Left lung (tissue), 4 donors: ENCODE measurements at regions not wholly inside any gene's neighbourhood (a gene's known extent, or its start where the extent isn't known, plus 50 kb on each side); places are given as distances from the start of the nearest gene placed in this dataset.

Experiments
- ATAC-seq: fragments of 200-7000 bp; cut with Tn5 transposase; one replicate; pipeline ENCODE4 v1.9.1; 2020; ENCODE audit warnings: moderate library complexity
- DNase-seq, 4 donors: peaks; one replicate each; pipeline ENCODE4 v3.0.0-alpha.2; 2013 to 2020
- H3K27ac ChIP-seq, 2 donors: fragments of 200-600 bp; sonication (generic) in 1 of 2; one replicate each; pipeline versions ENCODE4 v1.5.0 to v1.8.0; 2020 to 2021
- H3K27me3 ChIP-seq, 2 donors: fragments of 200-600 bp; sonication (generic) in 1 of 2; one replicate each; pipeline versions ENCODE4 v1.5.0 to v1.8.0; 2020 to 2021
- H3K36me3 ChIP-seq, 2 donors: fragments of 200-600 bp; sonication (generic) in 1 of 2; one replicate each; pipeline versions ENCODE4 v1.5.0 to v1.8.0; 2020 to 2021
- H3K4me1 ChIP-seq, 2 donors: fragments of 200-600 bp; one replicate each; pipeline ENCODE4 v1.8.0; 2021
- H3K4me3 ChIP-seq, 2 donors: fragments of 200-600 bp; sonication (generic) in 1 of 2; one replicate each; pipeline versions ENCODE4 v1.5.0 to v1.8.0; 2020 to 2021; ENCODE audit warnings: mild to moderate bottlenecking in 1 of 2
- H3K9me3 ChIP-seq, 2 donors: fragments of 200-600 bp; sonication (generic) in 1 of 2; one replicate each; pipeline versions ENCODE4 v1.5.0 to v1.8.0; 2020 to 2021
- intact Hi-C, 2 donors: fragments of 100-400 bp; cut with DNase I; formaldehyde crosslinking; loops; one replicate each; pipeline versions ENCODE4 v1.11.2 to v1.14.2; 2022
- TF ChIP-seq, protein P1 (sequence below), 2 donors: fragments of 200-600 bp; sonication (generic) in 1 of 2; IDR thresholded peaks; one replicate each; pipeline versions ENCODE4 v1.5.0 to v1.8.0; 2021; ENCODE audit warnings: antibody characterized with exemption in 2 of 2
- donor health status: DM: no; HTN: yes; CAD: no.
- donor health status: DM: no; HTN: no; CAD: no.

DNA sequence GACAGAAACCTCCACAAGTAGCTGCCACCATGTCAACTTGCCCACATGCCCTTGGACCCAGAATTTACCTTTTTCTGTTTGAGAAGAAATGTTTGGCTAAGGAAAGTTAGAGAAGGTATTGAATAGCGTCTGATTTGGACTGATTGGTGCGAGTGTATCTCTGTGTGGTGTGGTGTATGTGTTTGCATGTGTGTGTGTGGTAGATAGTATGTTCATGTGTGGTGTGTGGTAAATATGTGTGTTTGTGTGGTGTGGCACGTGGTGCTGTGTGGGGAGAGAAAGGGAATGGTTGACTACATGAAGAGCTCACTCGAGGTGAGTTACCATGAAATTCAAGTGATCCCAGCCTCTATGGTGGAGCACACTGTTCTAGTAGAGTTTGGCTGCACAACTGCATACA lies 360.8 kb upstream of the SPHKAP start:
- no peaks in the 10 kb centered on the region for H3K36me3 ChIP-seq
- H3K4me1 ChIP-seq: no peaks in the 10 kb centered on the region
- H3K27ac ChIP-seq: no peak overlapping the region
- no peak for DNase-seq
- TF ChIP-seq, protein P1, sequence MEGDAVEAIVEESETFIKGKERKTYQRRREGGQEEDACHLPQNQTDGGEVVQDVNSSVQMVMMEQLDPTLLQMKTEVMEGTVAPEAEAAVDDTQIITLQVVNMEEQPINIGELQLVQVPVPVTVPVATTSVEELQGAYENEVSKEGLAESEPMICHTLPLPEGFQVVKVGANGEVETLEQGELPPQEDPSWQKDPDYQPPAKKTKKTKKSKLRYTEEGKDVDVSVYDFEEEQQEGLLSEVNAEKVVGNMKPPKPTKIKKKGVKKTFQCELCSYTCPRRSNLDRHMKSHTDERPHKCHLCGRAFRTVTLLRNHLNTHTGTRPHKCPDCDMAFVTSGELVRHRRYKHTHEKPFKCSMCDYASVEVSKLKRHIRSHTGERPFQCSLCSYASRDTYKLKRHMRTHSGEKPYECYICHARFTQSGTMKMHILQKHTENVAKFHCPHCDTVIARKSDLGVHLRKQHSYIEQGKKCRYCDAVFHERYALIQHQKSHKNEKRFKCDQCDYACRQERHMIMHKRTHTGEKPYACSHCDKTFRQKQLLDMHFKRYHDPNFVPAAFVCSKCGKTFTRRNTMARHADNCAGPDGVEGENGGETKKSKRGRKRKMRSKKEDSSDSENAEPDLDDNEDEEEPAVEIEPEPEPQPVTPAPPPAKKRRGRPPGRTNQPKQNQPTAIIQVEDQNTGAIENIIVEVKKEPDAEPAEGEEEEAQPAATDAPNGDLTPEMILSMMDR (IDR thresholded peaks at IDR 0.05): no peak
- H3K27me3 ChIP-seq: no peaks in the 10 kb centered on the region
- intact Hi-C loops: no loop called here
- no peak overlapping the region for H3K4me3 ChIP-seq
- peaks cover 0 to 19% of the 10 kb centered on the region in 2 donors for H3K9me3 ChIP-seq
- no peak for ATAC-seq

DNA sequence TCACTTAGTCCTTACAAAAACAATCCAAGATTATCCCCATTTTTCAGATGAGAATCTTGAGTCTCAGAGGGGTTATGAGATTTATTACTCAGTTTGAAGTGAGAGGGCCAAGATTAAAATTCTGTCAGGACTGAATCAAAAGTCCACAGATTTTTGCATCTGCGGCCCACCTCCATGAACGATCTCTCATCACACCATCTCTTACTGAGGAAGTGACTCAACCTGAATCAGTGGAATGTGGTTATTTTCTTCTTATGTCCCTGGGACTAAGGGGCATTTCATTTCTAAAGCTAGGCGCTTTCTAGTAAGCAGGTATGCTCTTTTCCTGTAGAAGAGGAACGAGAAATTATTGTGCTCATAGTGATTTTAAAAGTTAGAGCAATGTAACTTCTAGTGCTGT lies 360.3 kb upstream of the SPHKAP start:
- TF ChIP-seq, protein P1 (IDR thresholded peaks at IDR 0.05): no peak
- no peak overlapping the region for H3K4me3 ChIP-seq
- ATAC-seq (no peak), DNase-seq (no peak)
- no peak overlapping the region for H3K27ac ChIP-seq
- H3K27me3 ChIP-seq: no peaks in the 10 kb centered on the region
- H3K36me3 ChIP-seq: no peaks in the 10 kb centered on the region
- intact Hi-C loops: no loop called here
- peaks cover 0 to 21% of the 10 kb centered on the region in 2 donors for H3K9me3 ChIP-seq
- no peaks in the 10 kb centered on the region for H3K4me1 ChIP-seq

DNA sequence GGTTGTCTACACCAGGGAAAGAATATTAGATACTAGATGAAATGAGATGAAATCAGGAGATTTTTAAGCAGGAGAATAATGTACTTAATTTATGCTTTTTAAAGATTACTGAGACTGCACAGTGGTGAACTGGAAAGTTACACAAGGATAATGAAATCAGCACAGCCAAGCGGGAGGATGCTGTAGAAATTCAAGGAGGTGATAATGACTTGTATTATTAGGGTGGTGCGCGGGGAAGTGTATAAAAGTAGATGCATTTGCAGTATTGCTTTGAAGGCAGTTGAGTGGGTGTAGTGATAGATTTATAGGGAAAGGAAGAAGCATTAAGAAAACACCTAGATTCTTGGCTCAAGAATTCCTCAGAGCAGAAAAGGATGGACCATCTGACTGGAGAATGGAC lies 359.5 kb upstream of the SPHKAP start:
- H3K4me3 ChIP-seq: no peak overlapping the region
- DNase-seq (no peak), ATAC-seq (no peak)
- H3K27me3 ChIP-seq: no peaks in the 10 kb centered on the region
- intact Hi-C loops: no loop called here
- TF ChIP-seq, protein P1 (IDR thresholded peaks at IDR 0.05): no peak
- H3K36me3 ChIP-seq: no peaks in the 10 kb centered on the region
- H3K4me1 ChIP-seq: no peaks in the 10 kb centered on the region
- H3K27ac ChIP-seq: no peak overlapping the region
- peaks cover 0 to 21% of the 10 kb centered on the region in 2 donors for H3K9me3 ChIP-seq

DNA sequence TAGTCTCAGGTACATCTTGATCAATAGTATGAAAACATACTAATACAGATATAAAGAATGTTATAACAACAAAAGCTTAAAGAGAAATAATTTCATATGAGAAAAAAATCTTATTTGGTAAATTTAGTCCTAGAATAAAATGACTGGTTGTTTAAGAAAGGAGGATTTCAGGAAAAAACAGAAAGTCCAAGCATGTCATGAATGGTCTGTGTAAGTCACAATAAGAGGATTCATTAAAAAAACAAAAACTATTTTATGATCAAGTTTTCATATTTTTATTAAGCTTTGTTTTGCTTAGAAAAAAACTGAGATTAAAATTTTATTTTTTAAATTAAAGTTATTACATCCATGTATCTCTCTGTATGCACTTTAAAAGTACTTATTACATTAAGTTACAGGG lies 353.9 kb upstream of the SPHKAP start:
- no peak for ATAC-seq
- Histone ChIP-seq H3K27ac (no peak overlapping the region), H3K36me3 (no peaks in the 10 kb centered on the region), H3K27me3 (no peaks in the 10 kb centered on the region), H3K9me3 (peaks cover 0 to 49% of the 10 kb centered on the region in 2 donors), H3K4me3 (no peak overlapping the region), H3K4me1 (no peaks in the 10 kb centered on the region)
- TF ChIP-seq, protein P1 (IDR thresholded peaks at IDR 0.05): no peak
- no peak for DNase-seq
- intact Hi-C loops: no loop called here

DNA sequence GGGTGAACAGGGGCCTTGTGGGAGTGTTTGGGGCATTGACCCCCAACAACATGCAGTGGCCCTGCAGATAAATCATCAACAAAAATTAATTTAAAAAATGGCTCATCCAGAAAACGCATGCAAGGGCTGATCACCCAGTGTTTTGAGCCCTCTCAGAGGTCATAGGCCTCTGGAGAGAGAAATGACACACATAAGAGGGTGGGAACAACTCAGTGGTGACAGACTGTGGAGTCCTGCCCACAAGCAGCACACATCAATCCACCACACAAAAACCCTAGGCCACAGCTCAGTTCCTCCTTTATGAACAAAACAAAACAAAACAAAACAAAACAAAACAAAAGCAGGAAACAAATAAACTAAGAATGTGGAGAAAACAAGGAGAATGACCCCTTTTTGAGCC lies 351.7 kb upstream of the SPHKAP start:
- TF ChIP-seq, protein P1 (IDR thresholded peaks at IDR 0.05): no peak
- Histone ChIP-seq H3K4me1 (no peaks in the 10 kb centered on the region), H3K36me3 (no peaks in the 10 kb centered on the region), H3K27me3 (no peaks in the 10 kb centered on the region), H3K4me3 (no peak overlapping the region), H3K9me3 (peaks cover 0 to 47% of the 10 kb centered on the region in 2 donors), H3K27ac (no peak overlapping the region)
- DNase-seq (no peak), ATAC-seq (no peak)
- intact Hi-C loops: no loop called here
